GM21381 (cell line): ENCODE measurements at regions not wholly inside any gene's neighbourhood (a gene's known extent, or its start where the extent isn't known, plus 50 kb on each side); places are given as distances from the start of the nearest gene placed in this dataset.

ENCODE experiments used
- ATAC-seq: cut with Tn5 transposase; IDR thresholded peaks from one replicate; pipeline ENCODE4 v1.9.1; 2021; ENCODE audit warnings: mild to moderate bottlenecking, moderate library complexity; ENCODE audit not compliant: unreplicated experiment

GRCh38 chr14:85788470-85789233 lies 258.7 kb downstream of the FLRT2 start:
- no peak for ATAC-seq

DNA sequence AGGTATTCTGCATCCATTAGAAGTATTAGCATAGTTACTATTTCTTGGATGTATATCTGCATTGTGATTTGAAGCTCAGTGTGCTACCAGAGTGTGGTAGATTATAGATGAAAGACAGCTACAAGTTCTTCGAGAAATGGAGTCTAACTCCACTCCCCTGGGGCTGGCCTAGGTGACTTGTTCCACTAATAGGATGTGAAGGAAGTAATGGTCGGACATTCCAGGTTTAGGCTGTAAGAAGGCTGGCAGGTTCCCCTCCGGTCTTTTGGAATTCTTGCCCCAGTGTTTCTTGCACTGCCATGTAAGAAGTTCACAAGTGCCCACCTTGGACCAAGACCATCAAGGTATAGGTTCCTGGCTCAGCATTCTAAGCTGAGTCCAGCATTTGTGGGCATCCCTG lies 236.4 kb downstream of the FLRT2 start:
- no peak for ATAC-seq

DNA sequence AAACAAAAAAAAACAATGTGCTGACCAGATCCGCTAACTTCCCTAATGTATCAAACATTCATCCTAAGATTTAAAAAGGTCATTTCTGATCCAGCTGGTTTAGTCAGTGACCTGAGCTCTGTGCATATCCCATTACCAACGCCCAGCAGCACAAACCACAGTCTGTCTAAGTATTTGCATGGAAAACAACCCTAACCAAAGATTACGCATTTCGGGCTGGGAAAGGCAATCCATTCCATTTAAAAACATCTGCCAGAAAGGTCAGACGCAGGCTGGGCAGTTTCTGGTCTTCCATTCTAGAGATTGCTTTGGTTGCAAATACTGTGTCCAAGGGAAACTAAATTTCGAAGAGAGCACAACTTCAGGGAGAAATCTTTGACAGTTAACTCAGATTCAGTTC lies 234.9 kb downstream of the FLRT2 start:
- no peak for ATAC-seq

DNA sequence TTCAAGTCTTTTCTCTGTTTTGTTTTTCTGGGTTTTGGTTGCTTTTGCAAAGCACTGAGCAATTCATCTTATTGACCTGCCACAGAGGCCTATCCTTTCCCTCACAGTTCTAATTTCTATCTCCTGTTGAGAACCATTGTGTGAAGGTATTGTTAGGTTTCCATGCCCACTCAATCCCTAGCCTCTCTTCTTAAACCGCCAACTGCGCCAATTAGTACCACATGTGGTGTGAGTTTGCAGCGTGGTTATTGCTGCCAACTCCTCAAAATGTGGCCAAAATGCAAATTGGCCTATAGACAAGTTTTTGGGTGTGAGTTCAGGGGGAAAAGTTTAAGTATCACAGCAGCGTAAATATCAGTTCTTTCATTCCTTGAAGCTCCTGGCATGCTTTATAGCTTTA lies 232.6 kb downstream of the FLRT2 start:
- no peak for ATAC-seq

- no peak for ATAC-seq
Observed at GRCh38 chr14:85752175-85752574, 222.2 kb downstream of the FLRT2 start.

DNA sequence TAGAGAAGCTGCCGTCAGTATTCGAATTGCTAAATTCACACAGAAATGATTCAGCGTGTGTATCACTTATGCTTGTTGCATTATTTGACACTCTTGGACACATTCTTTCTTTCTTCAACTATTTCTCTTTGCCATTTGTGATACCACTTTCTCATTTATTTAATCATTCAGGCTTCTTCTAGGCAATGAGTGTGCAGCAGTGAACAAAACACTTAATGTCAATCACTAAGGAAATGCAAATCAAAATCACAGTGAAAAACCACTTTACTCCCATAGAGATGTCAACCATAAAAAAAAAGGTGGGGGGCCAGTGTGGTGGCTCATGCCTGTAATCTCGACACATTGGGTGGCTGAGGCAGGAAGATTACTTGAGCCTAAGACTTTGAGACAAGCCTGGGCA lies 214.6 kb downstream of the FLRT2 start:
- ATAC-seq, result no peak

DNA sequence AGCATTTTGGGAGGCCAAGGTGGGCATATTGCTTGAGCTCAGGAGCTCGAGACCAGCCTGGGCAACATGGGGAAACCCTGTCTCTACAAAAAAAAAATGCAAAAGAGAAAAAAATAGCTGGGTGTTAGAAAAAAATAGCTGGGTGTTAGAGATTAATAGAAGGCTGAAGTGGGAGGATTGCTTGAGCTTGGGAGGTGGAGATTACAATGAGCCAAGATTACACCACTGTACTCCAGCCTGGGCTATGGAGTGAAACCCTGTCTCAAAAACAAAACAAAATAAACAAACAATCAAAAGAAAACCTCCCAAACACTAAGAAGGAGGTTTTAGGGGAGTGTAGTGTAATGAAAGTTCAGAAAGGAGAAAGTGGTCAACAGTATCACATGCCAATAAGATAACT lies 202.1 kb downstream of the FLRT2 start:
- ATAC-seq, result no peak

GRCh38 chr14:85731186-85731585 lies 201.2 kb downstream of the FLRT2 start:
- no peak for ATAC-seq

DNA sequence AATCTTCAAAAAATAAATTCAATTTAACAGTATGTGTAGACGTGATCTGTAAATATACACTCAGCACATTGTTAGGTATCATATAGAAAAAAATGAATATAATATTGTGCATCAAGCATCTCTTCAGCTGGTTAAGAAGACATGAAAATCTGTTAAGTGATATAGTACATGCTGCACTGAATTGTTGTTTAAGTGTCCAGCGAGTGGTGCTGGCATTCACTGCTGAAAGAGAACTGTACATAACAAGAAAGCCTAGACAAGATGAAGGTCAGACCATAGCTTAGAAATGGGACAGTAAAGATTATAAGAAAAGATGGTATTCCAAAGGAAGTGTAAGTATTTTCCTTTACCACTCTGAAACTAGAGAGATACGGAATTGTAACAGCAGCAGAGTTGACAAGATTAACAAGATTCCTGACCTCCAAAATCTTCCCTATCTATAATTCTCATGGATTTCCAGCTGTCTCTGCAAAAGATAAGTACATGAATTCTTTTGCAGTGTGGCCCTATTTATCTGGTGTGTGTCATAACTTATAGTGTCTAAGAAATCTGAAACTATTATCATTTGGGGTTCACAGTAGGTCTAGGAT lies 198.6 kb downstream of the FLRT2 start:
- no peak for ATAC-seq

DNA sequence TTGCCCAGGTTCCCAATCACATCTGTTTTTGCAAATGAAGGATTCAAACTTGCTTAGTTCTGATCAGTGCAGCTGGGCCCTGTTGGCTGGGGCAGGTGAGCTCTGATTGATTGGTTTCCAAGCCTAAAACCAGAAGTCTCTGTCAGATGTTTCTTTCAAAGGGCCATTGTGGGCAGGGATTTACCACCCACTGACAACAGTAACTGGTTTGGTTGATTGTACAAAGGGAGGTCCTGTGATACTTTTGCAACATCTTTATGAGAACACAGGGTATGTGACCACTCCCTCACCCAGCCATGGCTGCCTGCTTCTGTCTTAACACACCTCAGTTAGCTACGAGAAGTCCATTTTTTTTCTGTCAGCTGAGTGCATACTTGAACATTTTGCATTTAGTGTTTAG lies 184.1 kb downstream of the FLRT2 start:
- ATAC-seq, result no peak

DNA sequence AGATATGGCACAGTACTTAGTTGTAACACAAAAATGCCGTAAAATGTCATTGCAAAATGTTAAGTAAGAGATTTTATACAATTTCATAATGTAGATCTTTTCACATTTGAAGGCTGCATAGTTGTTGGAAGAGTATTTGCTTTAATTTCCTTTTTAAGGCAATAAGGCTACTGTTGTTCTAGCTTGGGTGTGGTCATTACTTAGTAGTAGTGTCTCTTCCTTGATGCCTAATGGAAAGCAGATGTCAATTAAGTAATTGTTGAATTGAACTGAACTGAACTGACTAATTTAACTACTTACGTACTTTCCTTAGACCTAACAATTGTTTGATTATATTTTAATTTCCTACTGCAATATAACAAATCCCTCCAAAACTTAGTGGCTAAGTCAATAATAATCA lies 181.7 kb downstream of the FLRT2 start:
- ATAC-seq, result no peak
